Stromal cell of bone marrow (primary cell): ENCODE measurements at regions not wholly inside any gene's neighbourhood (a gene's known extent, or its start where the extent isn't known, plus 50 kb on each side); places are given as distances from the start of the nearest gene placed in this dataset.

Experiments
- DNase-seq: peaks from one replicate; pipeline ENCODE4 v3.0.0-alpha.2; 2012; ENCODE audit warnings: low read depth

DNA sequence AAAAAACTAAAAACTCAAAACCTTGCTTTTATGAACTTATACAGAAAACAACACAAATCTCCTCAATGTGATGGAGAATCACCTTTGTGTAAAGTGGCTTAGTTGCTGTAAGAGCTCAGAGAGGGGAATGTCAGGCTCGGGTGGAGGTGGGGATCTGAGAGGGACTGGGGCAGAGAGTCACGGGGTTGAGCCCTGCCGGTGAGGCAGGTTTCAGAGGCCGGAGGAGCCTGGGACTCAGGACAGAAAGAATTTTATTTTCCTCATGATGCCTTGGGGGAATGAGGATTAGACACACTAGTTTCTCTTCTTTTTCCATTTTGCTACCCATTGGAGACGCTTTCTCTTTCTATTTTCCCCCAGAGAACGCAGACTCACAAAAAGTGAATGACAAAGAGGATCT lies 252.3 kb upstream of the FOXQ1 start:
- DNase-seq = no peak

DNA sequence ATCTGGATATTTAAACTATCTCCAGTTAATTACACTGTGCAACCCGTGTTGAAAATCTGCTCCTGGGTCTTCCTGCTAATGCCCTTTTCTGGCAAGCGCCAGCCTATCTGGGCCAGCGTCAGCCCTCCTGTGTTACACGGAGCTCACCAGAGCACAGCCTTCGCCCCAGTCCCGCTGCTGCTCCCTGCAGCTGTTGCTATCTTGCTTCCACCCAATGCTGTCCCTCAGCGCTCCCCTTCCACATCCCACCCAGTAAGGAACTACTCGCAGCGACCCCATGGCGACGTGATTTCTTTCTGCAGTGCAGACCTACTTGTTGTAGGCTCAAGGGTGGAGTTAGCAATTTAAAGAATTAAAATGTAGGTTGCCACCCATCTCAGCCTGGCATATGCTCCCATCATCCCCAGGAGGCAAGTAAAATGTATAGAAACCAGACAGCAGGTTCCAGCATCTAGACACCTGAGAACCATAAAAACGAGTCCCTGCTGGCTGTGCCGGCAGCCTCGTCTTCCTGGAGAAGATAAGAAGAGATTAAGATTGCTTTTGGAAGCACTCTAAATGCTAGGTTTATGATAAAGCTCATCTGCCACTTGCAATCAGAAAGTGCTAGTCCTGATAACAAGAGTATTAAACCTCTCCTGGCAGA lies 254.3 kb upstream of the FOXQ1 start:
- DNase-seq = no peak

DNA sequence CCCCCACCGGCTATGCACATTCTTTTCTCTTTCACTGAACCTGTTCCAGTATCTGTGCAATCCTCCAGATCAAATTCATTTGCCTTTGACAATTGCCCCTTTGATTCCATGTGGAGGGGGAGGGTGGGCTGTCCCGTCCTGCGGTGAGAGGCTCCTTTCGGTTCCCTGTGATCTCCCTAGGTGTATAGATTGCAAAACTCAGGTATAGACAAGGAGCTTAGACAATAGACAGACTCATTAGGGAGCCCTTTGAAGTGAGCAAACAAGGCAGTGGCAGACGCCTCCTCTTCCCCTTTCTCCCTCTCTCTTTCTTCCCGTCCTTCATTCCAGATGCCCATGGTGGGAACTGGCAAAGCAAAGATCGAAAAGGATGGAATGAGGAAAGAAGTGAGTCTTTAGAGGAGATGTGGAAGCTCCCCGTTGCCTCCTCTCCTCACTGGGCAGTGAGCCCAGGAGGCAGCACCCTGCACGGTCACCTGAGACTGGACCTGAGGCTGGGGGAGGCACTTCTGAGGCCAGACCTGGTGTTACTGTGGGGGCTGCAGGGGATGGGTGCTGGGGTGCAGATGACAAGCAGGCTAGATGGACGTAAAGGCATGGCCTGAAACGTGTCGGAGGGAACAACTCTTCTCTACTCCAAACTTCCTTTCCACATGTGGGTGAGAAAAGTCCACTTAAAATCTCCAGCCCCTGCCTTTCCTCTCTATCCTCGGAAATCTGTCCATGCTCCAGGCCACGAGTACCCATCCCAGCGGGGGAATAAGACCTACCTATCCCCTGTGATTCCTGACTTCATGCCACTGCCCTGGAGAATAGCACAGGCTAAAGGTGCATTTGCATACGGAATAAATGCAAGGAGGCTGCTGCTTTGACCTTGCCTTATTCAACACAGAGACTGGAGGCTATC lies 256.6 kb upstream of the FOXQ1 start:
- DNase-seq = no peak

- no peak for DNase-seq
These were observed 257.3 kb upstream of the FOXQ1 start for GRCh38 chr6:1054653-1055014.

DNA sequence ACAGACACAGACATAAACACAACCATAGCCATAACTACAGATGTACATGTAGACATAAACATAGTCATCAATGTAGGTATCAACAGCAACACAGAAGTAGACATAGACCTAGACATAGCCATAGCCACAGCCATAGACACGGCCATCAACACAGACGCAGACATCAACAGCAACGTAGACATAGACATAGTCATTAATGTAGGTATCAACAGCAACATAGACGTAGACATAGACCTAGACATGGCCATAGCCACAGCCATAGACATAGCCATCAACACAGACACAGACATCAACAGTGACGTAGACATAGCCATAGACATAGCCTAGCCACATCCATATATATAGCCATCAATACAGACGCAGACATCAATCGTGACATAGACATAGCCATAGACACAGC lies 258.3 kb upstream of the FOXQ1 start:
- no peak for DNase-seq

DNA sequence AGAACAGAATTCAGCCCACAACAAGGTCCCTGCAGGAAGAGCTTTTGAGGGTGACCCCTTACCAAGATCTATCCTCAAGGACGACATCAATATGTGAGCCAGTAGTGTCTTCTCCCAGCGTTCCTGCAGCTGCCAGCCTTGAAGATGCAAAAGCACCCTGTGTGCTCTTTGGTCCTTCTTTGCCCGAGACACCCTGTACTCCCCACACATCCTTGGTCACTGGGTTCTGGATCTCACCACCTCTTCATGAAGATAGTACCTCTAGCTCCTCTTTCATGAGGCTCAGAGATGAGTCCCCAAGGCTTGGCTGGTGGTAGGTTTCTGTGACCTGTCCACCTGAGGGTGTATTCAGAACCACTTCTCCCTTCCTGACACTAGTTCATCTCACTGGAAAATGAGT lies 259.6 kb upstream of the FOXQ1 start:
- DNase-seq = no peak

DNA sequence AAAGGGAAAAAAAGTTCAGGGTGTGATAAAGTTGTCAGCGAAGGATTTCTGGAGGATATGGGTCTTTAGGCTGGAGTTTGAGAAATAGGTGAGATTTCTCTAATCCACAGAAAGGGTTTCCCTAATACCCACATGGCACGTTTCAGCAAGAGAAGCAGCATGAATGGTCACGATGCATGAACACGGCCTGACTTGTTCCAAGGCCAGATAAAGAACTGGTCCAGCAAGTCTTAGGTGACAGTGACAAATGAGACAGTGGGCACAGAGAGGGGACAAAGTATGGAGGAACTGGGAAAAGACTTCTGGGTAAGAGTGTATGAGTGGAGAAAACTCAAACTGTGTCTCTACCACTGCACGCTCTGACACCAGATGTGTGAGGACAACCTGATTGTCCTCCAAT lies 262.0 kb upstream of the FOXQ1 start:
- DNase-seq = no peak

DNA sequence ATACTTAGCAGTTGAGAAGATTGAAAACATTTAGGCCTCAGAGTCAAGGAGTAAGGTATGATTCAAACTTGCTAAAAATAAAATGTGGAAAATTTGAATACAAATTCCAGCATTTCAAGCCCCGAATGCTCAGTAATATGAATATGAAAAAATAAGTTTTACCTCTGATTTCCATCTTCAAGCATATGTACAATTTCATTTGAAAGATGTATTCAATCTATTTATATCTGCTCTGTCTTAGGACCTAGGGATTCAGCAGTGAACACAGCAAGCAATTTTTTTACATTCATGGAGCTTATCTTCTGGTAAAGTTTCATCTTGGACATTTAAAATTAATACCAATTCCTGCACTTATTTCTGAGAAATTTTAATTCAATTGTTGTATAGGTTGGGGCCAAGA lies 262.7 kb upstream of the FOXQ1 start:
- no peak for DNase-seq

DNA sequence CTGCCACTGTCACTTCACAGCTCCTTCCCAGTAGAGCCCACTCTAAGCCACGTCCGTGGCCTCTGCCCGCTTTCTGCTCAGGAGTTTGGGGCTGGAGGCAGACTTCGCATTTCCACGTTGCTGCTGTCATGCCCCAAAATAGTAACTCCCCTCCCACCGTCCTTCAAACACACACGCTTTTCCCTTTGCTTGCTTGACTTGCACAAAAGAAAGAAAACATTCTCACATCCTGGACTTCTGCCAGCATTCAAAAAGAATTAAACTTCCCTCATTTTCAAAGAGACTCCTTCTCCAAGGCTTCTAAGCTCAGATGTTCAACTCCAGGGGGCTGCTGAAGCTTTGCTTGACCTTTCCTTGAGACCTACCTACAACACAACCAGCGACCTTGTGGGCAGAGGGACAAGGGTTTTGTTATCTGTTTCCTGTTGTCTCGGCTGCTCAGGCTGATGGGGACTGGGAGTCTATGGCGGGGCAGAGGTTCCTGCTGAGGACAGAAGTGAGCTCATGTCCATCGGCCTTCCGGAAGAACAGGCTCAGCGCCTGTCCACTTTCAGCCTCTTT lies 263.8 kb upstream of the FOXQ1 start:
- no peak for DNase-seq

GRCh38 chr6:1045239-1045638 lies 266.7 kb upstream of the FOXQ1 start:
- DNase-seq = no peak

- no peak for DNase-seq
These were observed 267.7 kb upstream of the FOXQ1 start for GRCh38 chr6:1044040-1044836.

GRCh38 chr6:1043458-1043836 lies 268.5 kb upstream of the FOXQ1 start:
- DNase-seq = no peak

DNA sequence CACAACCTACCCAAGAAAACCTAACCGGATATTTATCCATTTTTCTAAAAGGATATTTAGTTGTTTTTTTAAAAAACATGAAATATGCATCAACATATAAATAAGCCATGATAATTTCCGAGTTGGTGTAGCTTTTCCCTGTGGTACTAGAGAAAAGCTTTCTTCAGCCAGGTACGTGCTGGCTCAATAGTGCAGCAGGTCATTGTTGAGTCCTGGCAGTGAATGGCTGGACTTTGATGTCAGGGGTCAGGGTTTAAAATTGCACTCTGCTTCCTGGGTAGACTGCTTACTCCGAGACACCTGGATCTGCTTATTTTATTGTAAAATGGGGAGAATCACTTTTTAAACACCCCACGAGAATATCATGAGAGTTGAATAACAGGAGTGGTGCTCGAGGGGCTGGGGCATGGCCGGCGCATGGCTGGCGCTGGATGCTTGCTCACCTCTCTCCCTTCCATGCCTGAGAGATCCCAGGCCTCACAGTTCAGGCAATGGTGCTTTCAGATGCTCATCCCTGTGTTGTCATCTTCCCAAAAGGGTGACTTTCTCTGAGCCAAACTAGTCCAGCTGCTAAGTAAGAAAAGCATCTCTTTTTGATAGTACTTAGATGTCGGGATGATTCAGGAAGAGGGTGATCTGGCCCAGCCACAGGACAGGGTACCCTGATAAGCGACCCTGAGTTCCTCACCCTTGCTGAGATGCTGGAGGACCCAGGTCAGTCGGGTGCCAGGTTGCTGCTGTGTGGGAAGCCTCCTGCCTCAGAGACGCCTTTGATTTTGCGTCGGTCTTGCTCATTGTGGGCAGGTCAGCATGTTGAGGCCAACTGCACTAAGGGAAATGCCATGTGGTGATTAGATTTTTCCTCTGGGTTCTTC lies 269.1 kb upstream of the FOXQ1 start:
- DNase-seq = no peak

DNA sequence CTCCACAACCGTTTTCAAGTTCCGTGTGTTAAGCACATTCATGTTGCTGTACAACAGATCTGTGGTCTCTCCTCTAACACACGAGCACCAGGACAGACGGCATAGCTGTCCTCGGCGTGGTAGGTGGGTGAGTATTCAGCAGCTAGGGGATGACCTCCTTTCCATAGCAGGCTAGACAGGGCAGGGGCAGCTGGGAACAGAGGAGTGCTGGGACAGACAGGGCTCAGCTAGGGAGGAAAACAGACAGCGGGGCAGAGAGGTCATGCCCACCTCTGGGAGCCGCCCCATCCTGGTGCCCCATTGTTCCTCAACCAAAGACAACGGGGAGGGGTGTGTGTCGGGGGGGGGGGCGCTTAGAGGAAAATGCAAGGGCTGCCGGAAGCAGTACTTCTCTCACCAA lies 271.5 kb upstream of the FOXQ1 start:
- DNase-seq = no peak

GRCh38 chr6:1039746-1040145 lies 272.2 kb upstream of the FOXQ1 start:
- no peak for DNase-seq

DNA sequence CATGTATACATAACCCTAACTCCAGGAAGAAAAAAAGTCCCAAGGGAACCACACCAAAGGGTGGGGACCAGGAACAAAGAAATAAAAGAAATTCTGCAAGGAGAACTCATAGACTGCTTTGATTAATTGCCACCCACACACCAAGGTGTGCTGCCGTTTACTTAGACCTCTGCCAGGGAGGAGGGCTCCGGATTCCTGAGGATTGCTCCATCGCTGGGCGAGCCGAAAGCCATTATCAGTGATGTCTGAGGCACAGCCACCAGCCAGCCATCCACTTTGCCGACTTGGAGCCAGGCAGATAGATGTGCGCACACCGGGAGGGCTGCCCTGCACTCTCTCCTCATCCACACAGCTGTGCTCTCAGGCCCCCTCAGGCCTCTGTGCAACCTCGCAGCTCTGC lies 272.7 kb upstream of the FOXQ1 start:
- DNase-seq = no peak

GRCh38 chr6:1037430-1038202 lies 274.3 kb upstream of the FOXQ1 start:
- DNase-seq = no peak

- no peak for DNase-seq
These were observed 276.5 kb upstream of the FOXQ1 start for GRCh38 chr6:1035401-1035800.

- no peak for DNase-seq
These were observed 280.2 kb upstream of the FOXQ1 start for GRCh38 chr6:1031720-1032119.

GRCh38 chr6:1029141-1029540 lies 282.8 kb upstream of the FOXQ1 start:
- DNase-seq = no peak

GRCh38 chr6:1028723-1029122 lies 283.2 kb upstream of the FOXQ1 start:
- DNase-seq = no peak
